ENCODE measurements at regions not wholly inside any gene's neighbourhood (a gene's known extent, or its start where the extent isn't known, plus 50 kb on each side); places are given as distances from the start of the nearest gene placed in this dataset.

DNA sequence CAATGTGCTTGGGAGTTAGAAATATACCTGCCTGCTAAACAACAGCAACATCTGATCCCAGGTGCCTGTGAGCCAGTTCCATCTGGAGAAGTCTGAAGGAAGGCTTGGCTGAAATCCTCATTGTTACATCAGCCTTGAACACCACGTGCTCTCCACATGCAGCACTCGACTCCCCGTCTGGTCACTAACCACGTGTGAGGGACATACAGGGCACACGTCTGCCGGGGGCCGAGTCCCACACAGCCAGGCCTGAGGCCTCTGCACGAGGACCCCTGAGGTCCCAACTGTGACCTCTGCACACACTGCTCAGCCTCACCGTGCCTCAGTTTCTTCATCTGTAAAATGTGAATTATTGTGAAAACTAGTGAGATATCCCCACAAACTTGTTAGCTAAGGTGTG, 236.5 kb upstream of the SALL3 start:
- H3K4me3 ChIP-seq (ENCODE audit: low read depth, low read length) = no peak overlapping the region
- TF ChIP-seq CTCF (IDR thresholded peaks at IDR 0.05; ENCODE audit: low read depth, low read length) = no peak

- TF ChIP-seq CTCF (IDR thresholded peaks at IDR 0.05; ENCODE audit: low read depth, low read length) = no peak
- H3K4me3 ChIP-seq (ENCODE audit: low read depth, low read length) = no peak overlapping the region
Observed at GRCh38 chr18:78751664-78752063, 228.0 kb upstream of the SALL3 start.

DNA sequence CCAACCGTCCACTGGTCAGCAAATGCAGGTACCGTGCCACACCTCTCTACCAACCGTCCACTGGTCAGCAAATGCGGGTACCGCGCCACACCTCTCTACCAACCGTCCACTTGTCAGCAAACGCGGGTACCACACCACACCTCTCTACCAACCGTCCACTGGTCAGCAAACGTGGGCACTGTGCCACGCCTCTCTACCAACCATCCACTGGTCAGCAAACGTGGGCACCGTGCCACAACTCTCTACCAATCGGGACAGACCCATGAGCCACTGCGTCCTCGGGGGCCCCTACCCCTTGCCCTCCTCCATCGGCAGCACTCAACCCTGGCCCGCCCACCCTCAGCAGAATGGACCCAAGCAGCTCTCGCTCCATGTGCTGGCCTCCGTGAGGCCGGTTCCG, 226.4 kb upstream of the SALL3 start:
- no peak overlapping the region for H3K4me3 ChIP-seq (ENCODE audit: low read depth, low read length)
- TF ChIP-seq CTCF (IDR thresholded peaks at IDR 0.05; ENCODE audit: low read depth, low read length) = no peak

DNA sequence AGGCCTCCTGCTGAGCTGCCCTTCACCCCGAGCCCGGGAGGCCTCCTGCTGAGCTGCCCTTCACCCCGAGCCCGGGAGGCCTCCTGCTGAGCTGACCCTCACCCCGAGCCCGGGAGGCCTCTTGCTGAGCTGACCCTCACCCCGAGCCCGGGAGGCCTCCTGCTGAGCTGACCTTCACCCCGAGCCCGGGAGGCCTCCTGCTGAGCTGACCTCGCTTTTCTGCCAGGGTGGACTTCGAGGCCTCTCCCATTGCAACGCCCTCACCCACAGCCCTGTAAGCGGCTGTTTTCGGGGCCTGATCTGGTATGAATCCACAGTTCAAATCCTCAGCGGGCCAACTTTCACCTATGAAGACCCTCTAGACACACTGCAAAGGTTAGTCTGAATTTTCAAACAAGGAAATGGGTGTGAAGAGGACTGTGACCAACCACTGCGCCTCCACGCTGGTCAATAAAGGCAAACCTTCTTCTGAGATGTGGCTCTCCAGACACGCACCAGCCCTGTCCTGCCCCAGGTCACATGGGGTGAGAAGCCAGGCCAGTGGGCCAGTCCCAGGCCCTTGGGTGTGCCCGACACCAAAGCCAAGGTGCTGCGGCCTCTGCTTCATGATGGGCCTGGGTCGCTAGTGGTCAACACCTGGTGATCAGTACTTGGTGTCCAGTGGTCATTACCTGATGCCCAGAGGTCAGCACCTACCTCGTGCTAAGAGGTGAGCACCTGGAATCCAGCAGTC, 225.1 kb upstream of the SALL3 start:
- TF ChIP-seq CTCF (IDR thresholded peaks at IDR 0.05; ENCODE audit: low read depth, low read length) = no peak
- no peak overlapping the region for H3K4me3 ChIP-seq (ENCODE audit: low read depth, low read length)

DNA sequence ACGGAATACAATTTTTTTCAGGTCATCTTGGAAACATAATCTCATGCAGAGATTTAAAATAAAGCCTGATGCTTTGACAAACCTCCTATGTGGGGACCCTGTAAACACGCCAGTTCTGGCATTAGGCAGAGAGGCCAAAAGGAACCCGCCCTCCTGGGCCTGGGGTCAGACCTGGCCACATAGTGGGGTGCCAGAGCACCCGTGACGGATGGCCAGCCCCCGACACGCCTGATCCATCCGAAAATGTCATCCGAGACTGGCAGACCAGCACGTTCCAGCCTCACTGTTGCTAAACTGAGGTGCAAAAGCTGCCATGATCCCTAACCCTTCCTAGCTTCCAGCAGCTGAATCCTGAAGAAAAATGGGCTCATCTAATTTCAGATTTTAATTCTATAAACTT, 222.6 kb upstream of the SALL3 start:
- H3K4me3 ChIP-seq (ENCODE audit: low read depth, low read length) = no peak overlapping the region
- no peak for TF ChIP-seq CTCF (IDR thresholded peaks at IDR 0.05; ENCODE audit: low read depth, low read length)

GRCh38 chr18:78758496-78758895, 221.1 kb upstream of the SALL3 start:
- no peak for TF ChIP-seq CTCF (IDR thresholded peaks at IDR 0.05; ENCODE audit: low read depth, low read length)
- no peak overlapping the region for H3K4me3 ChIP-seq (ENCODE audit: low read depth, low read length)

GRCh38 chr18:78762753-78763152, 216.9 kb upstream of the SALL3 start:
- TF ChIP-seq CTCF (IDR thresholded peaks at IDR 0.05; ENCODE audit: low read depth, low read length) = no peak
- H3K4me3 ChIP-seq (ENCODE audit: low read depth, low read length) = no peak overlapping the region
